K562 (cell line): ENCODE measurements at regions not wholly inside any gene's neighbourhood (a gene's known extent, or its start where the extent isn't known, plus 50 kb on each side); places are given as distances from the start of the nearest gene placed in this dataset.
A peak's percentile ranks its signal among the peaks of the same experiment; 100 is the strongest.

Experiments used
- ATAC-seq: fragments of 200-7000 bp; cut with Tn5 transposase; 3 replicates; pipeline ENCODE4 v1.9.1; 2020; ENCODE audit warnings: moderate library complexity
- BruUV-seq: library from RNA; stranded (reverse); fragments of 400-500 nt; replicated peaks from 2 replicates; lab custom pipeline; 2021; lab: Mats Ljungman, UMichigan
- CTCF ChIA-PET: fragments of 300-600 bp; formaldehyde crosslinking; extraction: SDS; loops from one replicate; lab custom pipeline; 2021; ENCODE audit warnings: low intra/inter-chr PET ratio; lab: Yijun Ruan, JAX
- POLR2A ChIA-PET: fragments of 300-600, 350-650 bp; sonication (Branson Sonifier 250); formaldehyde crosslinking; extraction: SDS; loops from one replicate; lab custom pipeline; 2021; ENCODE audit warnings: antibody characterized with exemption, inconsistent platforms; lab: Yijun Ruan, JAX
- DNase-seq, 4 experiments: peaks; one replicate each; pipeline versions ENCODE4 v3.0.0 to v3.0.0-alpha.2; 2011 to 2018; ENCODE audit warnings: low spot score in 3 of 4, mixed read lengths in 3 of 4; ENCODE audit errors: extremely low read depth in 1 of 4
- FAIRE-seq: peaks from 2 replicates; lab custom pipeline; 2011; peaks lifted over from hg19 to GRCh38; lab: Jason Lieb, UNC
- H2AFZ ChIP-seq: 2 replicates; pipeline ENCODE4 v1.6.0; 2011; ENCODE audit warnings: low read depth, low read length, control low read depth, inconsistent platforms
- H3K27ac ChIP-seq: fragments of 200-600 bp; 3 replicates; pipeline ENCODE4 v1.8.0; 2011; ENCODE audit warnings: low read depth, mild to moderate bottlenecking, control low read depth, inconsistent platforms, low read length, moderate library complexity, mixed read lengths; ENCODE audit errors: extremely low read depth
- H3K27me3 ChIP-seq, 2 experiments: fragments of 300-600 bp in 1 of 2; 2 replicates in 1 of 2; 3 replicates in 1 of 2; pipeline versions ENCODE4 v1.6.0 to v1.8.0; 2011; ENCODE audit warnings: inconsistent platforms in 2 of 2, low read length in 2 of 2, mild to moderate bottlenecking in 1 of 2, mixed read lengths in 1 of 2, moderate library complexity in 1 of 2; ENCODE audit not compliant: control insufficient read depth in 2 of 2, insufficient read depth in 2 of 2
- H3K36me3 ChIP-seq: fragments of 300-600 bp; 3 replicates; pipeline ENCODE4 v1.8.0; 2011; ENCODE audit warnings: mild to moderate bottlenecking, low read length, inconsistent platforms; ENCODE audit not compliant: control insufficient read depth, insufficient read depth
- H3K4me1 ChIP-seq, 2 experiments: fragments of 200-600 bp in 1 of 2; replicated peaks in 1 of 2; 2 replicates in 1 of 2; 3 replicates in 1 of 2; pipeline versions ENCODE4 v1.5.1 to v1.8.0; 2011; ENCODE audit warnings: inconsistent platforms in 2 of 2, low read length in 2 of 2, mild to moderate bottlenecking in 1 of 2, mixed read lengths in 1 of 2, moderate library complexity in 1 of 2; ENCODE audit not compliant: control insufficient read depth in 2 of 2, insufficient read depth in 2 of 2
- H3K4me2 ChIP-seq: 2 replicates; pipeline ENCODE4 v1.6.1; 2011; ENCODE audit warnings: low read length, control low read depth, inconsistent platforms, mixed read lengths; ENCODE audit not compliant: insufficient read depth
- H3K4me3 ChIP-seq: fragments of 200-600 bp; sonication (generic), shearing (Covaris generic); 2 replicates; pipeline ENCODE4 v1.5.1; 2016; ENCODE audit warnings: control low read depth, inconsistent platforms
- H3K79me2 ChIP-seq: fragments of 200-600 bp; 3 replicates; pipeline ENCODE4 v1.8.0; 2011; ENCODE audit warnings: low read length, inconsistent platforms; ENCODE audit not compliant: control insufficient read depth, insufficient read depth
- H3K9ac ChIP-seq, 2 experiments: 2 replicates each; pipeline versions ENCODE4 v1.6.0 to v1.6.1; 2011; ENCODE audit warnings: low read depth in 2 of 2, low read length in 2 of 2, control low read depth in 1 of 2, inconsistent platforms in 1 of 2, mild to moderate bottlenecking in 1 of 2, mixed read lengths in 1 of 2; ENCODE audit not compliant: insufficient read depth in 1 of 2
- H3K9me1 ChIP-seq: one replicate; pipeline ENCODE4 v1.6.0; 2011; ENCODE audit warnings: inconsistent platforms, mild to moderate bottlenecking, low read length, moderate library complexity; ENCODE audit not compliant: control insufficient read depth, insufficient read depth
- H3K9me3 ChIP-seq: replicated peaks from 2 replicates; pipeline ENCODE4 v1.5.1; 2011; ENCODE audit warnings: low read depth, low read length, inconsistent platforms; ENCODE audit not compliant: control insufficient read depth, insufficient read depth
- H4K20me1 ChIP-seq: replicated peaks from 2 replicates; pipeline ENCODE4 v1.6.1; 2011; ENCODE audit warnings: low read length, inconsistent platforms, mixed read lengths; ENCODE audit not compliant: control insufficient read depth, insufficient read depth
- EHMT2 ChIP-seq: fragments of 450-650 bp; IDR thresholded peaks from 2 replicates; pipeline ENCODE4 v1.6.1; 2018; ENCODE audit warnings: antibody characterized with exemption
- ELF4 ChIP-seq: fragments of 450-650 bp; formaldehyde crosslinking; IDR thresholded peaks from 2 replicates; pipeline ENCODE4 v1.4.0; 2022; ENCODE audit warnings: missing genetic modification characterization
- RAD21 ChIP-seq, 2 experiments: fragments of 250-450 bp in 1 of 2; fragments of 450-650 bp in 1 of 2; sonication (Bioruptor Pico) in 1 of 2; formaldehyde crosslinking in 1 of 2; IDR thresholded peaks in 1 of 2; conservative IDR thresholded peaks in 1 of 2; 2 replicates each; pipeline versions ENCODE4 v1.4.0 to v1.8.0; 2020 to 2022; ENCODE audit warnings: mild to moderate bottlenecking in 2 of 2, moderate library complexity in 1 of 2
- ZNF274 ChIP-seq: IDR thresholded peaks from 2 replicates; pipeline ENCODE4 v1.6.1; 2011; ENCODE audit warnings: low read depth, mild to moderate bottlenecking, low read length, moderate library complexity, borderline replicate concordance
- ZNF79 ChIP-seq: fragments of 250-450 bp; sonication (Bioruptor Pico); IDR thresholded peaks from 2 replicates; pipeline ENCODE4 v1.4.0; 2020; ENCODE audit warnings: low read depth, mild to moderate bottlenecking, moderate library complexity
- WGBS: fragments of 100-300 bp; shearing (Covaris generic); methylation state at CpG from one replicate; pipeline ENCODE4 v1.1.6; 2016; ENCODE audit warnings: low coverage, mixed read lengths; ENCODE audit not compliant: insufficient coverage; ENCODE audit errors: missing lambda C conversion rate; 5-methylcytosine and 5-hydroxymethylcytosine counted together
- in situ Hi-C: fragments of 300-500 bp; cut with MboI; formaldehyde crosslinking; loops from 4 replicates; pipeline ENCODE4 v1.15.0; 2018; ENCODE audit warnings: inconsistent platforms, mixed read lengths
- intact Hi-C: fragments of 100-400 bp; cut with micrococcal nuclease; formaldehyde crosslinking; loops from 2 replicates; pipeline ENCODE4 v1.14.2; 2022
- TF ChIP-seq, protein P1 (sequence below), 2 experiments: fragments of 450-650 bp; IDR thresholded peaks; 2 replicates each; pipeline ENCODE4 v1.6.1; 2018; ENCODE audit warnings: mild to moderate bottlenecking in 2 of 2, low read depth in 1 of 2; ENCODE audit not compliant: partially characterized antibody in 2 of 2
- TF ChIP-seq, protein P2 (sequence below): sonication (generic); formaldehyde crosslinking; IDR thresholded peaks from 2 replicates; pipeline ENCODE4 v1.8.1; 2022; ENCODE audit warnings: missing genetic modification reagents
- TF ChIP-seq, protein P3 (sequence below): fragments of 450-650 bp; IDR thresholded peaks from 2 replicates; pipeline ENCODE4 v1.6.1; 2016; ENCODE audit warnings: borderline replicate concordance

DNA sequence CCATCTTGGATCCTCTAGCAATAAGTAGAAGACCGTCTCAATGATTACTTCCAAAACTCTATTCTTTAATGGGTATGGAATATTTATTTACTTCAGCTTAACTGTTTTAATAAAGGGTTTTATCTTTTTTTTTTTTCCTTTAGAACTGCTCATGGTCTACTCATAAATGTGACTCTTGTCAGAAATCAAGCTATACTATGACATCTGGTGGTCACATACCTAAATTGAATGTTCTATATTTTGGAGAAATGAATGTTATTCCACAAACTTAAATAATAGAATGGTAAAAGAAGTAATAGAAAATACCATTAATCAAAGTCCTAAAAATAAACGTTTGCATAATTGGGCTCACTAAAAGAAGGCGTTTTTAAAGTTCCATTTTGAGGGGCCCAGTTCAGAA is 131.2 kb upstream of the PLCXD3 start:
- no peak overlapping the region for H3K4me2 ChIP-seq
- no peaks in the 10 kb centered on the region for H3K36me3 ChIP-seq
- intact Hi-C loops (no loop called here), in situ Hi-C loops (no loop called here)
- BruUV-seq = no TSS peak
- H3K4me3 ChIP-seq = no peak overlapping the region
- H3K9me1 ChIP-seq = no peaks in the 10 kb centered on the region
- ATAC-seq (no peak), FAIRE-seq (no peak), DNase-seq (no peak)
- H3K27ac ChIP-seq = no peak overlapping the region
- H4K20me1 ChIP-seq = no peaks in the 10 kb centered on the region
- no peaks in the 10 kb centered on the region for H3K4me1 ChIP-seq
- H3K79me2 ChIP-seq = no peaks in the 10 kb centered on the region
- H3K9me3 ChIP-seq = no peaks in the 10 kb centered on the region
- no peak overlapping the region for H2AFZ ChIP-seq
- ChIA-PET POLR2A (no interaction called here), CTCF (no interaction called here)
- no peak overlapping the region for H3K9ac ChIP-seq
- TF ChIP-seq EHMT2 (no peak), RAD21 (CRISPR knock-in tag; conservative IDR thresholded peaks at IDR 0.05 in 1 of 2, IDR thresholded peaks at IDR 0.05 in 1 of 2) (peak in 1 of 2 experiments; percentile 23; a peak in 1 of 4 replicates)
- WGBS = 0% methylated on average over 3 of the region's 3 CpGs
- no peaks in the 10 kb centered on the region for H3K27me3 ChIP-seq

DNA sequence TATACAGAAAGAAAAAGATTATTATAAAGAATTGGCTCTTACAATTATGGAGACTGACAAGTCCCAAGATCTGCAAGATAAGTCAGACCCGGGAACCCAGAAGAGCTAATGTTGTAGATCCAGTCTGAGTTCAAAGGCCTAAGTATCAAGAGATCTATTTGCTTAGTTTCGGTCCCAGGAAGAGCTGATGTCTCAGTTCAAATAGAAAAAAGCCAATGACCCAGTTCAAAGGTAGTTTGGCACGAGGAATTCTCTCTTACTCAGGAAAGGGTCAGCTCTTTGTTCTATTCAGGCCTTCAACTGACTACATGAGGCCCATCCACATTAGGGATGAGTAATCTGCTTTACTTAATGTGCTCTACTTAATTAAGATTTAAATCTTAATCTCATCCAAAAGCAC is 128.3 kb upstream of the PLCXD3 start:
- in situ Hi-C loops = no loop called here

More for the DNA sequence above, 128.3 kb upstream of the PLCXD3 start:
- Histone ChIP-seq H3K4me2 (no peak overlapping the region), H3K27me3 (no peaks in the 10 kb centered on the region), H3K79me2 (no peaks in the 10 kb centered on the region), H2AFZ (no peak overlapping the region), H3K4me3 (no peak overlapping the region), H3K9me1 (no peaks in the 10 kb centered on the region), H3K27ac (no peak overlapping the region), H3K36me3 (no peaks in the 10 kb centered on the region), H3K4me1 (no peaks in the 10 kb centered on the region), H3K9me3 (no peaks in the 10 kb centered on the region), H4K20me1 (no peaks in the 10 kb centered on the region), H3K9ac (no peak overlapping the region)
- ChIA-PET POLR2A (no interaction called here), CTCF (interaction anchor here (1.2 kb wide), 1 partner anchor 8 kb away, joined by 4 read pairs; no protein-coding TSS in a partner anchor)
- BruUV-seq = no TSS peak
- 0% methylated on average over 3 of the region's 3 CpGs for WGBS
- FAIRE-seq = no peak
- TF ChIP-seq, protein P1, sequence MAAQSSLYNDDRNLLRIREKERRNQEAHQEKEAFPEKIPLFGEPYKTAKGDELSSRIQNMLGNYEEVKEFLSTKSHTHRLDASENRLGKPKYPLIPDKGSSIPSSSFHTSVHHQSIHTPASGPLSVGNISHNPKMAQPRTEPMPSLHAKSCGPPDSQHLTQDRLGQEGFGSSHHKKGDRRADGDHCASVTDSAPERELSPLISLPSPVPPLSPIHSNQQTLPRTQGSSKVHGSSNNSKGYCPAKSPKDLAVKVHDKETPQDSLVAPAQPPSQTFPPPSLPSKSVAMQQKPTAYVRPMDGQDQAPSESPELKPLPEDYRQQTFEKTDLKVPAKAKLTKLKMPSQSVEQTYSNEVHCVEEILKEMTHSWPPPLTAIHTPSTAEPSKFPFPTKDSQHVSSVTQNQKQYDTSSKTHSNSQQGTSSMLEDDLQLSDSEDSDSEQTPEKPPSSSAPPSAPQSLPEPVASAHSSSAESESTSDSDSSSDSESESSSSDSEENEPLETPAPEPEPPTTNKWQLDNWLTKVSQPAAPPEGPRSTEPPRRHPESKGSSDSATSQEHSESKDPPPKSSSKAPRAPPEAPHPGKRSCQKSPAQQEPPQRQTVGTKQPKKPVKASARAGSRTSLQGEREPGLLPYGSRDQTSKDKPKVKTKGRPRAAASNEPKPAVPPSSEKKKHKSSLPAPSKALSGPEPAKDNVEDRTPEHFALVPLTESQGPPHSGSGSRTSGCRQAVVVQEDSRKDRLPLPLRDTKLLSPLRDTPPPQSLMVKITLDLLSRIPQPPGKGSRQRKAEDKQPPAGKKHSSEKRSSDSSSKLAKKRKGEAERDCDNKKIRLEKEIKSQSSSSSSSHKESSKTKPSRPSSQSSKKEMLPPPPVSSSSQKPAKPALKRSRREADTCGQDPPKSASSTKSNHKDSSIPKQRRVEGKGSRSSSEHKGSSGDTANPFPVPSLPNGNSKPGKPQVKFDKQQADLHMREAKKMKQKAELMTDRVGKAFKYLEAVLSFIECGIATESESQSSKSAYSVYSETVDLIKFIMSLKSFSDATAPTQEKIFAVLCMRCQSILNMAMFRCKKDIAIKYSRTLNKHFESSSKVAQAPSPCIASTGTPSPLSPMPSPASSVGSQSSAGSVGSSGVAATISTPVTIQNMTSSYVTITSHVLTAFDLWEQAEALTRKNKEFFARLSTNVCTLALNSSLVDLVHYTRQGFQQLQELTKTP (IDR thresholded peaks at IDR 0.05; ENCODE audit: low read depth in 1 of 2, partially characterized antibody in 2 of 2) = no peak
- no peak for TF ChIP-seq ZNF274
- TF ChIP-seq, protein P2, sequence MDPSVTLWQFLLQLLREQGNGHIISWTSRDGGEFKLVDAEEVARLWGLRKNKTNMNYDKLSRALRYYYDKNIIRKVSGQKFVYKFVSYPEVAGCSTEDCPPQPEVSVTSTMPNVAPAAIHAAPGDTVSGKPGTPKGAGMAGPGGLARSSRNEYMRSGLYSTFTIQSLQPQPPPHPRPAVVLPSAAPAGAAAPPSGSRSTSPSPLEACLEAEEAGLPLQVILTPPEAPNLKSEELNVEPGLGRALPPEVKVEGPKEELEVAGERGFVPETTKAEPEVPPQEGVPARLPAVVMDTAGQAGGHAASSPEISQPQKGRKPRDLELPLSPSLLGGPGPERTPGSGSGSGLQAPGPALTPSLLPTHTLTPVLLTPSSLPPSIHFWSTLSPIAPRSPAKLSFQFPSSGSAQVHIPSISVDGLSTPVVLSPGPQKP (CRISPR knock-in tag) = no peak
- no peak for TF ChIP-seq ZNF79 (CRISPR knock-in tag)
- TF ChIP-seq, protein P3, sequence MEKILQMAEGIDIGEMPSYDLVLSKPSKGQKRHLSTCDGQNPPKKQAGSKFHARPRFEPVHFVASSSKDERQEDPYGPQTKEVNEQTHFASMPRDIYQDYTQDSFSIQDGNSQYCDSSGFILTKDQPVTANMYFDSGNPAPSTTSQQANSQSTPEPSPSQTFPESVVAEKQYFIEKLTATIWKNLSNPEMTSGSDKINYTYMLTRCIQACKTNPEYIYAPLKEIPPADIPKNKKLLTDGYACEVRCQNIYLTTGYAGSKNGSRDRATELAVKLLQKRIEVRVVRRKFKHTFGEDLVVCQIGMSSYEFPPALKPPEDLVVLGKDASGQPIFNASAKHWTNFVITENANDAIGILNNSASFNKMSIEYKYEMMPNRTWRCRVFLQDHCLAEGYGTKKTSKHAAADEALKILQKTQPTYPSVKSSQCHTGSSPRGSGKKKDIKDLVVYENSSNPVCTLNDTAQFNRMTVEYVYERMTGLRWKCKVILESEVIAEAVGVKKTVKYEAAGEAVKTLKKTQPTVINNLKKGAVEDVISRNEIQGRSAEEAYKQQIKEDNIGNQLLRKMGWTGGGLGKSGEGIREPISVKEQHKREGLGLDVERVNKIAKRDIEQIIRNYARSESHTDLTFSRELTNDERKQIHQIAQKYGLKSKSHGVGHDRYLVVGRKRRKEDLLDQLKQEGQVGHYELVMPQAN = no peak
- no peak for TF ChIP-seq ELF4 (CRISPR knock-in tag)
- DNase-seq = no peak
- no peak for ATAC-seq
- intact Hi-C loops = loop anchor here (10.0 kb wide), 1 partner anchor 734 kb away; the partner anchor contains the start of gene C7
